ENCODE measurements at regions not wholly inside any gene's neighbourhood (a gene's known extent, or its start where the extent isn't known, plus 50 kb on each side); places are given as distances from the start of the nearest gene placed in this dataset.
A peak's percentile ranks its signal among the peaks of the same experiment; 100 is the strongest.

GRCh38 chr4:56244681-56245080 is 142.6 kb downstream of the AASDH start:
- H3K36me3 ChIP-seq (ENCODE audit: control insufficient read depth, insufficient read depth, low read length) = no peaks in the 10 kb centered on the region
- H3K27ac ChIP-seq (ENCODE audit: low read length) = no peak overlapping the region
- no peak overlapping the region for H3K4me3 ChIP-seq (ENCODE audit: low read length)
- no peaks in the 10 kb centered on the region for H3K27me3 ChIP-seq (ENCODE audit: control insufficient read depth, insufficient read depth, low read length)
- DNase-seq = no peak
- no peaks in the 10 kb centered on the region for H3K4me1 ChIP-seq (ENCODE audit: control insufficient read depth, insufficient read depth, low read length)
- H3K9me3 ChIP-seq (replicated peaks; ENCODE audit: control insufficient read depth, low read depth, low read length) = no peaks in the 10 kb centered on the region

GRCh38 chr4:56243107-56243506 is 144.2 kb downstream of the AASDH start:
- WGBS (ENCODE audit: insufficient coverage) = 100% methylated on average over 1 of the region's 2 CpGs
- Histone ChIP-seq H3K9me3 (replicated peaks; ENCODE audit: control insufficient read depth, low read depth, low read length) (no peaks in the 10 kb centered on the region), H3K27me3 (ENCODE audit: control insufficient read depth, insufficient read depth, low read length) (no peaks in the 10 kb centered on the region), H3K4me1 (ENCODE audit: control insufficient read depth, insufficient read depth, low read length) (no peaks in the 10 kb centered on the region), H3K4me3 (ENCODE audit: low read length) (no peak overlapping the region), H3K36me3 (ENCODE audit: control insufficient read depth, insufficient read depth, low read length) (no peaks in the 10 kb centered on the region), H3K27ac (ENCODE audit: low read length) (no peak overlapping the region)
- no peak for DNase-seq

- DNase-seq = no peak
- Histone ChIP-seq H3K36me3 (ENCODE audit: control insufficient read depth, insufficient read depth, low read length) (no peaks in the 10 kb centered on the region), H3K9me3 (replicated peaks; ENCODE audit: control insufficient read depth, low read depth, low read length) (no peaks in the 10 kb centered on the region)
Observed at GRCh38 chr4:56241500-56241899, 145.8 kb downstream of the AASDH start.

GRCh38 chr4:56240554-56241174 is 146.6 kb downstream of the AASDH start:
- no peaks in the 10 kb centered on the region for H3K9me3 ChIP-seq (replicated peaks; ENCODE audit: control insufficient read depth, low read depth, low read length)
- DNase-seq = no peak
- no peak overlapping the region for H3K4me3 ChIP-seq (ENCODE audit: low read length)
- H3K36me3 ChIP-seq (ENCODE audit: control insufficient read depth, insufficient read depth, low read length) = no peaks in the 10 kb centered on the region
- H3K27me3 ChIP-seq (ENCODE audit: control insufficient read depth, insufficient read depth, low read length) = no peaks in the 10 kb centered on the region
- no peak overlapping the region for H3K27ac ChIP-seq (ENCODE audit: low read length)
- H3K4me1 ChIP-seq (ENCODE audit: control insufficient read depth, insufficient read depth, low read length) = no peaks in the 10 kb centered on the region
- 65% methylated on average over 5 of the region's 7 CpGs for WGBS (ENCODE audit: insufficient coverage)

More at GRCh38 chr4:56241500-56241899, 145.8 kb downstream of the AASDH start:
- Histone ChIP-seq H3K27ac (ENCODE audit: low read length) (no peak overlapping the region), H3K4me3 (ENCODE audit: low read length) (no peak overlapping the region), H3K27me3 (ENCODE audit: control insufficient read depth, insufficient read depth, low read length) (no peaks in the 10 kb centered on the region), H3K4me1 (ENCODE audit: control insufficient read depth, insufficient read depth, low read length) (no peaks in the 10 kb centered on the region)
- 49% methylated on average over 3 of the region's 6 CpGs for WGBS (ENCODE audit: insufficient coverage)

- DNase-seq = no peak
- no peak overlapping the region for H3K4me3 ChIP-seq (ENCODE audit: low read length)
- no peaks in the 10 kb centered on the region for H3K4me1 ChIP-seq (ENCODE audit: control insufficient read depth, insufficient read depth, low read length)
- H3K9me3 ChIP-seq (replicated peaks; ENCODE audit: control insufficient read depth, low read depth, low read length) = no peaks in the 10 kb centered on the region
- H3K36me3 ChIP-seq (ENCODE audit: control insufficient read depth, insufficient read depth, low read length) = no peaks in the 10 kb centered on the region
- no peak overlapping the region for H3K27ac ChIP-seq (ENCODE audit: low read length)
- WGBS (ENCODE audit: insufficient coverage) = no CpG with 5 or more reads among the region's 3 CpGs
- no peaks in the 10 kb centered on the region for H3K27me3 ChIP-seq (ENCODE audit: control insufficient read depth, insufficient read depth, low read length)
Observed at GRCh38 chr4:56238251-56238650, 149.0 kb downstream of the AASDH start.

GRCh38 chr4:56235725-56236124 is 151.6 kb downstream of the AASDH start:
- H3K27ac ChIP-seq (ENCODE audit: low read length) = no peak overlapping the region
- no peaks in the 10 kb centered on the region for H3K4me1 ChIP-seq (ENCODE audit: control insufficient read depth, insufficient read depth, low read length)
- WGBS (ENCODE audit: insufficient coverage) = no CpG with 5 or more reads among the region's 4 CpGs
- no peaks in the 10 kb centered on the region for H3K36me3 ChIP-seq (ENCODE audit: control insufficient read depth, insufficient read depth, low read length)
- peaks cover 3% of the 10 kb centered on the region for H3K9me3 ChIP-seq (replicated peaks; ENCODE audit: control insufficient read depth, low read depth, low read length)
- no peak for DNase-seq
- H3K27me3 ChIP-seq (ENCODE audit: control insufficient read depth, insufficient read depth, low read length) = no peaks in the 10 kb centered on the region
- H3K4me3 ChIP-seq (ENCODE audit: low read length) = no peak overlapping the region

GRCh38 chr4:56235011-56235410 is 152.3 kb downstream of the AASDH start:
- Histone ChIP-seq H3K4me3 (ENCODE audit: low read length) (no peak overlapping the region), H3K27ac (ENCODE audit: low read length) (no peak overlapping the region), H3K27me3 (ENCODE audit: control insufficient read depth, insufficient read depth, low read length) (no peaks in the 10 kb centered on the region), H3K36me3 (ENCODE audit: control insufficient read depth, insufficient read depth, low read length) (no peaks in the 10 kb centered on the region), H3K4me1 (ENCODE audit: control insufficient read depth, insufficient read depth, low read length) (no peaks in the 10 kb centered on the region), H3K9me3 (replicated peaks; ENCODE audit: control insufficient read depth, low read depth, low read length) (peaks cover 3% of the 10 kb centered on the region)
- DNase-seq = no peak
- WGBS (ENCODE audit: insufficient coverage) = no CpG with 5 or more reads among the region's 3 CpGs

- WGBS (ENCODE audit: insufficient coverage) = 100% methylated on average over 1 of the region's 1 CpG
- peaks cover 5% of the 10 kb centered on the region for H3K9me3 ChIP-seq (replicated peaks; ENCODE audit: control insufficient read depth, low read depth, low read length)
- H3K27ac ChIP-seq (ENCODE audit: low read length) = no peak overlapping the region
- H3K36me3 ChIP-seq (ENCODE audit: control insufficient read depth, insufficient read depth, low read length) = no peaks in the 10 kb centered on the region
- no peak overlapping the region for H3K4me3 ChIP-seq (ENCODE audit: low read length)
- H3K27me3 ChIP-seq (ENCODE audit: control insufficient read depth, insufficient read depth, low read length) = no peaks in the 10 kb centered on the region
- no peak for DNase-seq
- no peaks in the 10 kb centered on the region for H3K4me1 ChIP-seq (ENCODE audit: control insufficient read depth, insufficient read depth, low read length)
Observed at GRCh38 chr4:56234098-56234497, 153.2 kb downstream of the AASDH start.

- Histone ChIP-seq H3K9me3 (replicated peaks; ENCODE audit: control insufficient read depth, low read depth, low read length) (peaks cover 5% of the 10 kb centered on the region), H3K4me1 (ENCODE audit: control insufficient read depth, insufficient read depth, low read length) (peaks cover 3% of the 10 kb centered on the region), H3K4me3 (ENCODE audit: low read length) (no peak overlapping the region), H3K27me3 (ENCODE audit: control insufficient read depth, insufficient read depth, low read length) (no peaks in the 10 kb centered on the region), H3K27ac (ENCODE audit: low read length) (no peak overlapping the region), H3K36me3 (ENCODE audit: control insufficient read depth, insufficient read depth, low read length) (no peaks in the 10 kb centered on the region)
- DNase-seq = no peak
- WGBS (ENCODE audit: insufficient coverage) = 100% methylated on average over 1 of the region's 3 CpGs
Observed at GRCh38 chr4:56231410-56231809, 155.9 kb downstream of the AASDH start.

- Histone ChIP-seq H3K4me3 (ENCODE audit: low read length) (no peak overlapping the region), H3K4me1 (ENCODE audit: control insufficient read depth, insufficient read depth, low read length) (peaks cover 3% of the 10 kb centered on the region), H3K27me3 (ENCODE audit: control insufficient read depth, insufficient read depth, low read length) (no peaks in the 10 kb centered on the region), H3K36me3 (ENCODE audit: control insufficient read depth, insufficient read depth, low read length) (no peaks in the 10 kb centered on the region), H3K9me3 (replicated peaks; ENCODE audit: control insufficient read depth, low read depth, low read length) (peaks cover 5% of the 10 kb centered on the region), H3K27ac (ENCODE audit: low read length) (no peak overlapping the region)
- no peak for DNase-seq
- no CpG with 5 or more reads among the region's 1 CpG for WGBS (ENCODE audit: insufficient coverage)
Observed at GRCh38 chr4:56229947-56230346, 157.3 kb downstream of the AASDH start.

GRCh38 chr4:56227301-56227835 is 159.9 kb downstream of the AASDH start:
- Histone ChIP-seq H3K4me3 (ENCODE audit: low read length) (no peak overlapping the region), H3K27me3 (ENCODE audit: control insufficient read depth, insufficient read depth, low read length) (no peaks in the 10 kb centered on the region), H3K4me1 (ENCODE audit: control insufficient read depth, insufficient read depth, low read length) (peaks cover 3% of the 10 kb centered on the region), H3K9me3 (replicated peaks; ENCODE audit: control insufficient read depth, low read depth, low read length) (peaks cover 4% of the 10 kb centered on the region), H3K27ac (ENCODE audit: low read length) (no peak overlapping the region), H3K36me3 (ENCODE audit: control insufficient read depth, insufficient read depth, low read length) (no peaks in the 10 kb centered on the region)
- WGBS (ENCODE audit: insufficient coverage) = 64% methylated on average over 5 of the region's 6 CpGs
- peak; percentile 7 for DNase-seq

Data from muscle of leg (tissue), 3 donors.